ENCODE measurements at regions not wholly inside any gene's neighbourhood (a gene's known extent, or its start where the extent isn't known, plus 50 kb on each side); places are given as distances from the start of the nearest gene placed in this dataset.
"Not testable (repeated sequence)": the region's sequence is repeated elsewhere in the genome, so short reads cannot be mapped to it uniquely, and the experiment has no call there.

DNA sequence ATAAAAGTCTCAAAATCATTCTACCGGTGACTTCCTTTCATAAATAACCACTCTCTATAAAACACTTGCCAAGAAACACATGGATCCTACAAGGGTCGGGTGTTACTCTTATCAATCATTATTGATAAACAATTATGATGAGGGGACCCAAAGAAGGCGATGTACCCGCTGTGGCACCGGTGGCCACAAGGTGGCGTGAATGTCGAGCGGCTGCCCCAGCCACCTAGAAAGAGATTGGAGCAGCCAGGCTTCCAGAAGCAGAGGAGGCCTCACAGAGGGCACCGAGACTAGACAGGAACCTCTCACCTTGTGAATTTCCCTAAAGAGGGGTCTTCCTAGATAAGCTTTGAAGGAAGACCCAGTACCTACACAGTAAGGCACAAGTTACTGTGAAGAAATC lies 80.5 kb upstream of the GOLGA6L6 start:
- FAIRE-seq = not testable (repeated sequence)

DNA sequence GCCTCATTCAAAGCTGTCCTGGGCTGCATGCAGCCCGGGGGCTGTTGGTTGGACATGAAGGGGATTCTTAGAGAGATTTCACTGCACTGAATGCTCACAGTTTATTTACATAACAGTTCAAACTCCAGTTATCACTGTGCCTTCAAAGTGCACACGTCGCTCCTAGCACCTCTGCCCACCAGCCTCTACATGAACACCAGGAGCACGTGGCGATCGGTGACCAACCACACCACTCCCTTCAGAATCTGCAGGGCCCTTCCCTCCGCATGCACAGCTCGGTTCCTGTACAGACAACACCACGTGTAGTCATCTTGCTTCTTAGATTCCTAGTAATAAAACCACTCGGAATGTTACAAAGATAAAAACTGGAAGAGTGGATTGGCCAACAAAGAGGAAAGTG lies 72.9 kb upstream of the GOLGA6L6 start:
- not testable (repeated sequence) for FAIRE-seq

DNA sequence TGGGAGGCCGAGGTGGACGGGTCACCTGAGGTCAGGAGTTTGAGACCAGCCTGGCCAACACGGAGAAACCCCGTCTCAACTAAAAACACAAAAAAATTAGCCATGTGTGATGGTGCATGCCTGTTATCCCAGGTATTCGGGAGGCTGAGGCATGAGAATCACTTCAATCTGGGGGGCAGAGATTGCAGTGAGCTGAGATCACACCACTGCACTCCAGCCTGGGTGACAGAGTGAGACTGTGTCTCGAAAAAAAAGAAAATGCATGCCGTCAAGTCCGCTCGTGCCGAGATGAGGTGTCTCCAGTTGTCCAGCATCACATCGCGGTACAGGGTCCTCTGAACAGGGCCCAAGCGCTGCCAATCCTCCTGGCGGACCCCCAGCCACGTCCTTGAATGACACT lies 71.2 kb upstream of the GOLGA6L6 start:
- not testable (repeated sequence) for FAIRE-seq

DNA sequence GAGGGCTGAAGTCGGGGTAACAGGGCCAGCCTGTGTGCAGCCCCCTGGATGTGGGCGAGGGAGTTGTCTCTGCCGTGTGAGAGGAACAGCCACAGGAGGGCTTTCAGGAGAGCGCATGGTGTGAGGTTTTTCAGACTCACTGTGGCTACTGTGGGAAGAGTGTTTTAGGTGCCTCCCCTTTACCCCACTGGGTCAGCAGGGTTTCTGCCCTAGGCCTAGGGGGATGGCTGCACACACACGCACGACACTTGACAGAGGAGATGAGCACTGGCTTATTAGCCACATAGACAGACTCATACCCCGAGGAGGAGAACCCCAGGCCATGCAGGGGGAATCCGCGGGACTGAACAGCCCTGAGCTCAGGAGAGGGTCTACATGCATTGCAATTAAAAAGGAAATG lies 70.8 kb upstream of the GOLGA6L6 start:
- FAIRE-seq = not testable (repeated sequence)

DNA sequence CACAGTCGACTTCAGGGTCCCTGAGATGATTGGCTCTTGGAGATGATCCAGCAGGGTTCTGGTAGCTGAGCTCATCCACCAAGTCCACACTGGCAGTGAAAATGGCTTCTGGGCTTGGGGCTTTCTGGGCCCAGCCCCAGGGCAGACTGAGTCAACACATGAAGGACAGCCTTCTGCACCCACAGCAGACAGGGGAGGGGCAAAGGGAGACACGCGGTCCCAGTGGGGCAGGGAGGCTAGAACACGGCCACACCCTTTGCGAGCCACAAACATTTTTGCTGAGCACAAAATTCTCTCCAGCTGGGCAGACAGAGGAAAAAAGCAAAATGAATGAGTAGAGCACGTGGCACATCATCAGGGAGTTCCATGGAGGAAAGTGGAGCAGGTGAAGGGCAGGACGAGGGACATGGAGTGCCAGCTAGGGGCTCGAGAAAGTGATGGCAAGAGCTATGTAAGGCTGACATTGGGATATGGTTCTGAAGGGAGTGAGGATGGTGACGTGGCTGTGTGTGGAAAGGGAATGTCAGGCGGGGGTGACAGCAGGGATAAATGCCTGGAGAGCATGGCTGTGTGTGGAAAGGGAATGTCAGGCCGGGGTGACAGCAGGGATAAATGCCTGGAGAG lies 70.2 kb upstream of the GOLGA6L6 start:
- FAIRE-seq = not testable (repeated sequence)

DNA sequence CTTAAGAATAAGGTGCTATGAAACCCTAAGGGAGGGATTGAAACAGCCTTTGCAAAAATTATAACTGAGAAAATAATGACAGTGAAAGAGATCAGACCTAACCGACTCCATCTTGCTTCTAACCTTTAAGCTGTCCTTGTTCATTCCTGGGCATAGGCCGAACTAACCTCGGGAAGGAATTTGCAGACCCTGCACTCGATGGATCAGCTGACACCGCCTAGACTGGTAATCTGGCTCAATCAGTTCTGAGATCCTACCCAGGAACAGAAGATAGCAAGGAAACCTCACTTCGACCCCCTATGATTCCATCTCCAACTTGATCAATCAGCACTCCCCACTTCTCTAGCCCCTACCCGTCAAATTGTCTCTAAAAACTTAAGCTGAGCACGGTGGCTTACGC lies 66.6 kb upstream of the GOLGA6L6 start:
- FAIRE-seq = not testable (repeated sequence)

DNA sequence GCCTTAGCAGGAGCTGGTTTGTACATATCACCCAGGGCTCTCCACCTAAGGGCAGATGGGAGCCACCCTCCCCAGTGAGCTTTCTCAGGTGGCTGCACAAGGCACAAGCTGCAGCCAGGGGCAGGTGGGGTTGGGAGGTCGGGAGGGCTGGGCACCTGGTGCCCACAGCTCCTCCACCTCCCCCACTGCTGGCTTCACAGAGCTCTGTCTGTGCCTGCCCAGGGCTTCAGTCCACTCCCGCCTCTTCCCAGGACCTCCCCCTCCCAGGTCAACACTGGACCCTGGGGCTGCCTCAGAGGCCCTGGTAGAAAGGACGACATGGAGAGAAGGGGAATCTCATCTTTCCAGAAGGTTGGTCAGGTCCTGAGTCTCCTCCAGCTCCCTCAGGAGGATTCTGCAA lies 55.6 kb upstream of the GOLGA6L6 start:
- FAIRE-seq = not testable (repeated sequence)

DNA sequence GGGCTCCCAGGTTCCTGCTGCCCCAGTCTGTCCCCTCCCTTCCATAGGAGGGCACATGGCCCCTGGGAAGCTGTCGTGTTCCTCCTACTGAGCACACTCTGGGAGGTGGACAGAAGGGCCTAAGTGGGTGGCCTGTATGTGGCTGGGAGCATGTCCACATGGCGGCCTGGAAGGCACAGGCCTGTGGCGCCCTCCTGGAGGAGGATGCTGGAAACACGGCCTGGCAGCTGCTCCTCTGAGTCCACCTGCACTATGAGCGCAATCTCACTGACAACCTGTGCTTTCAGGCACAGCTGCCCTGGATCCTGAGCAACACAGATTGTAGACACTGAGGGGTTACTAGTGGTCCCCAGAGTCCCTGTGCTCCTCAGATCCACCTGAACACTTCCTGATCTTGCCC lies 52.6 kb upstream of the GOLGA6L6 start:
- not testable (repeated sequence) for FAIRE-seq

DNA sequence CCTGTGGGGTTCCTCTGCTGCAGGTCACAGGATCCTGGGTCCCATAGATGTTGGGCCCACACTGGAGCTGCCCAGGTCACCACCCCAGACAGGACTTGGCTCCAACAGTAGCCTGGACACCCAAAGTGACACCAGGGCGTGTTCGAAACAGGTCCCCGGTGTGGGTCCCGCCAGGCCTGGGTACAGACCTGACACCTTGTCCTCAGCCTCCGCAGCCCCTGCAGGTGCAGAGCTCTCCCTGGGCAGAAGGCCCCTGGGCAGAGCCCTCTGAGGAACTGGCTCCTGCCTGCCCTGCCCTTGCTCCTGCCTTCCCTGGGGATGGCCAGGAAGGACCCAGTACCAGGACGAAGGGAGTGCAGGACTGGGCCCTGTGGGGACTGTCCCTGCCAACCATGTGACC lies 50.3 kb upstream of the GOLGA6L6 start:
- not testable (repeated sequence) for FAIRE-seq
